OCI-LY7 (cell line): ENCODE measurements at regions not wholly inside any gene's neighbourhood (a gene's known extent, or its start where the extent isn't known, plus 50 kb on each side); places are given as distances from the start of the nearest gene placed in this dataset.

Experiments
- EZH2phosphoT487 ChIP-seq: fragments of 200-600 bp; sonication (generic); IDR thresholded peaks from 2 replicates; pipeline ENCODE4 v1.6.1; 2018; ENCODE audit warnings: low read depth, borderline replicate concordance, mild to moderate bottlenecking, mixed run types, antibody characterized with exemption, low read length, moderate library complexity, mixed read lengths
- TF ChIP-seq, protein P1 (sequence below): fragments of 200-600 bp; sonication (generic); conservative IDR thresholded peaks from 2 replicates; pipeline ENCODE4 v1.5.1; 2014; ENCODE audit warnings: mild to moderate bottlenecking, antibody characterized with exemption, low read length, moderate library complexity, mixed read lengths

DNA sequence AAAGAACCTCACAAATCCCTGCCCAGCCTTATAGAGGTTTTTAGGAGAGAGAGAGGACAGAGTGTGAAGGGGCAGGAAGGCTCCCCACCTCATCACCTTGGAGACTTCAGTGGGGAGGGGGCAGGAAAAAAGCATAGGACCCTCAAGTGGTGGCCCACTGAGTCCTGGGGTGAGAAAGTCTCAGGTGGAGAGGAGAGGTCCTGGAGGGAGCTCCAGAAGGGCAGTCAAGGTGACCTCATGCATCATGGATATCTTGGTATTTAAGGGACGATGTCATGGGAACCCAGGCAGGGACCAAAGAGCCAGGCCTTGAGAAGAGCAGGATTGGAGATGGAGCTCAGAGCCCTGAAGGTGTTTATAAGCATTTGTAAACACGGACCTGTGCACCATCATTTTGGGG is 204.5 kb downstream of the SLC4A3 start:
- TF ChIP-seq, protein P1, sequence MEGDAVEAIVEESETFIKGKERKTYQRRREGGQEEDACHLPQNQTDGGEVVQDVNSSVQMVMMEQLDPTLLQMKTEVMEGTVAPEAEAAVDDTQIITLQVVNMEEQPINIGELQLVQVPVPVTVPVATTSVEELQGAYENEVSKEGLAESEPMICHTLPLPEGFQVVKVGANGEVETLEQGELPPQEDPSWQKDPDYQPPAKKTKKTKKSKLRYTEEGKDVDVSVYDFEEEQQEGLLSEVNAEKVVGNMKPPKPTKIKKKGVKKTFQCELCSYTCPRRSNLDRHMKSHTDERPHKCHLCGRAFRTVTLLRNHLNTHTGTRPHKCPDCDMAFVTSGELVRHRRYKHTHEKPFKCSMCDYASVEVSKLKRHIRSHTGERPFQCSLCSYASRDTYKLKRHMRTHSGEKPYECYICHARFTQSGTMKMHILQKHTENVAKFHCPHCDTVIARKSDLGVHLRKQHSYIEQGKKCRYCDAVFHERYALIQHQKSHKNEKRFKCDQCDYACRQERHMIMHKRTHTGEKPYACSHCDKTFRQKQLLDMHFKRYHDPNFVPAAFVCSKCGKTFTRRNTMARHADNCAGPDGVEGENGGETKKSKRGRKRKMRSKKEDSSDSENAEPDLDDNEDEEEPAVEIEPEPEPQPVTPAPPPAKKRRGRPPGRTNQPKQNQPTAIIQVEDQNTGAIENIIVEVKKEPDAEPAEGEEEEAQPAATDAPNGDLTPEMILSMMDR = no peak
- no peak for TF ChIP-seq EZH2phosphoT487
